DMS79 treated with DMSO at 0.1 percent for 48 hours (cell line): ENCODE measurements at regions not wholly inside any gene's neighbourhood (a gene's known extent, or its start where the extent isn't known, plus 50 kb on each side); places are given as distances from the start of the nearest gene placed in this dataset.

Experiments used
- DNase-seq: peaks from one replicate; lab custom pipeline; 2025; lab: John Stamatoyannopoulos, UW

DNA sequence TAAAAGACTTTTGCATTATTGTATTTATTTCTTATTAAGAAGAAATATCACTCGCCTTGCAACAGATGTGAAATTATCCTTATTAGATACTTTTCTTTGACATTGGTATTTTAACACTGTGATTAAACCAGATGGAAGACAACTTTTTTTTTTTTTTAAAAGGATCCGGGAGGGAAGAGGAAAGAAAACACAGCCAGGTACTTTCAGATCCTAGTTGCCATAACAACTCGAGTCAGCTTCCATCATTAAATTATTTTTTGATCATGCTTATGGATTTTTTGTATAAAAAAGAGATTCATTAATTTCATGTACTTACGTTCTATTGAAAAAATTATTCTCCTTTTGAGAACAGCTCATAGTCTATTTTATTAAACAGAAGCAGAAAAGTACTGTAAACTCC, 515.7 kb downstream of the TBC1D4 start:
- no peak for DNase-seq

DNA sequence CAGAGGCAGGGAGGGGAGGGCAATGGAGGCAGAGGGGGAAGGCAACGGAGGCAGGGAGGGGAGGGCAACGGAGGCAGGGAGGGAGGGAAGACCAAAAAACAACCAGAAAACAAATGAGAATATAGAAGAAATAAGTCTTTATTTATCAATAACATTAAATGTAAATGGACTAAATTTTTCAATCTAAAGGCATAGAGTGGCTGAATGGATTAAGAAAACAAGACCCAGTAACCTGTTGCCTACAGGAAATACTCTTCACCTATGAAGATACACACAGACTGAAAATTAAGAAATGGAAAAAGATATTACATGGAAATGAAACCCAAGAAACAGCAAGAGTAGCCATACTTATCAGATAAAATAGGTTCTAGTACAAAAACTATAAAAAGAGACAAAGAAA, 536.3 kb downstream of the TBC1D4 start:
- no peak for DNase-seq

DNA sequence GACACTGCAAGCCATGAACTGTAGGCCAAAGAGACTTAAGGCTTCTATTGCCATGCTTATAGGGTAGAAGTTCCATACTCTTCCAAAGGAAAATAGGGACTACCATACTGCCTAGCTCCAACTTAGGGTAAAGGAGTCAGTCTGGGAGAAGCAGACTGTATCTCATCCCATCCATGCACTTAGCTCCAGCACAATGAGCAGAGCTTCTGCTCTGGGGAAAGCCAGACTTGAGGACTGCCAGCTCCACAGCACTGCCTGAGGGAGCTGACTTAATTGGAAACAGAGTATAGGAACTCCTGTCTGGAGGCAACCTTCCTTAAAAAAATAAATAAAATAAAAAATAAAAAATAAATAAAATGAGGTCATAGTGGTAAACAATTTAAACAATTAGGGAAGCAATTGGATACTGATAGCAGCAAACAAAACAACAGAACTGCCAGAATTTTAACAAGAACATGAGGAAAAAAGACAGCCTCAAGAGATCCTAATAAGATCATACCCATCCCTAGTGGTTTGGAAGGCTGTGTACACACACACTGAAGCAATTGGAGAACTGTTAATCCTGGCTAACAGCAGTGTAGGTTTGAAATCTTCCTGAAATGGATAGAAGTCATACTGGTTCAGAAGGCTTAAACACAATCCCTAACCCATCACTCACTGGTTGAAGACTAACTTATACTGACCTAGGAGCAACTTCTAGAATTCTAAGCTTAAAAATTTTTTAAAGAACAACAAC, 550.1 kb downstream of the TBC1D4 start:
- DNase-seq = no peak

DNA sequence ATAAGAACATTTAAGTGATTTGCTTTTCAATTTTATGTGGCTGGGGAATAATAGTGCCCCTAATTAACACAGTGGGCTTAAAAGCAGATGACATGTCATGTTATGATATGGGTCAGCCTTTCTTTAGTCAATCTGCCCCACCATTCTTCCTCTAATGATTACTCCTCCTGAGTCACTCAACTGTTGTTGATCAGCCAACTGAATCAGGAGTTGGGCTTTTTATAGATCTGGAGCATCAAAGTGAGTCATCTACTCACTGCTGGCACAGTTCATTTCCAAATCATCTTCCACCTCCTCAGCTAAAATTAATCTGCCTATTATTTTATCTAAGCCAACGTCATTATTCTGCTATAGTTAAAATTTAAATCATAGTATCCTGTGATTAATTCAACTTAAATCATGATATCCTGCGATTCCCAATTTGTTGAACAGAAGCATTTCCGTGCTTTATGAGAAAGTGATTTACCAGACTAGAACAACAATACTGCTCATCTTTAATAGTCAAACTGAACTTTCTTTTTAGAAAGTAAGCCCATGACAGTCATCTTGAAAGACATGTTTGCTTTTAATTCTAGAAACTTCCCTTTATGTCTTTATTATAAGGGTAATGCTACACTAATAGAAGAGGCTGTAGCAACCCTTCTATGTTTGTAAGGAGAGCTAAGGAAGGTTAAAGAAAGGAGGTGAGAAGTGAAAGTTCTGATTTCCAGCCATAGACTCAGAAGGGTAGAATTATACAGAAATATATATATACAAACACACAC, 551.4 kb downstream of the TBC1D4 start:
- no peak for DNase-seq

DNA sequence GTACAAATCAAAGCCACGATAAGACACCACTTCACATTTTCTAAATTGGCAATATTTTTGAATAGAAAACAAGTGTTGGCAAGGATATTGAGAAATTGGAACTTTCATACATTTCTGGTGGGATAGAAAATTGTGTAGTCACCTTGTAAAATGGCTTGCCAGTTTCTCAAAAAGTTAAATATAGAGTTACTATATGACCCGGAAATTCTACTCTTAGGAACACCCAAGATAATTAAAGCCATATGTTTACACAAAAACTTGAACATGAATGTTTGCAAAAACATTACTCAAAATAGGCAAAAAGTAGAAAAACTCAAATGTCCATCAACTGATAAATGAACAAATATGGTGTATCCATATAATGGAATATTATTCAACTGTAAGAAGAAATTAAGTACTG, 552.5 kb downstream of the TBC1D4 start:
- DNase-seq = no peak

DNA sequence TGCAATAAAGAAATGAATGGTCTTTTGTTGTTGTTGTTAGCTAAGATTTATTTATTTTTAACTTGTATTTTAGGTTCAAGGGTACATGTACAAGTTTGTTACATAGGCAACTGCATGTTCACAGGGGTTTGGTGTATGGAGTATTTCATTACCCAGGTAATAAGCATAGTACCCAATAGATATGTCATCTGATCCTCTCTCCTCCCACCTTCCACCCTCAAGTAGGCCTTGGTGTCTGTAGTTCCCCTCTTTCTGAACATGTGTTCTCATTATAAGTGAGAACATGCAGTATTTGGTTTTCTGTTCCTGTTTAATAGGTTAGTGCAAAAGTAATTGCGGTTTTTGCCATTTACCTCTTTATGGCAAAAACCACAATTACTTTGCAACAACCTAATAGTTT, 554.1 kb downstream of the TBC1D4 start:
- DNase-seq = no peak

DNA sequence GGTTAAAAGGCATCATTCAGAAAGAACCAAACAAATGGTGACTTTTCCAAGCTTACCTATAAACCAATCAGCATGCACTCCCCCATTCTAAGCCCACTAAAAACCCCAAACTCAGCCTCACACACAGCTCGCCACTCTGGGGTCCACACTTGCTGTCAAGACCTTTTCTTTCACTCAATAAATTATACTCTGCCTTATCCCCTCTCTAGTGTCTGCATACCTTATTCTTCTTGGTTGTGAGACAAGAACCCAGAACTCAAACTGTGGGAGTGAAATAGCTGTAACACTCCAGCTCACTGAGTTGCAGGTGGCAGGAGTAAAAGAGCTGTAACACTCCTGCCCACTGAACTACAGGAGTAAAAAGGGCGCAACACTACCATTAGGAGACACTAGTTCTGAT, 559.0 kb downstream of the TBC1D4 start:
- DNase-seq = no peak

DNA sequence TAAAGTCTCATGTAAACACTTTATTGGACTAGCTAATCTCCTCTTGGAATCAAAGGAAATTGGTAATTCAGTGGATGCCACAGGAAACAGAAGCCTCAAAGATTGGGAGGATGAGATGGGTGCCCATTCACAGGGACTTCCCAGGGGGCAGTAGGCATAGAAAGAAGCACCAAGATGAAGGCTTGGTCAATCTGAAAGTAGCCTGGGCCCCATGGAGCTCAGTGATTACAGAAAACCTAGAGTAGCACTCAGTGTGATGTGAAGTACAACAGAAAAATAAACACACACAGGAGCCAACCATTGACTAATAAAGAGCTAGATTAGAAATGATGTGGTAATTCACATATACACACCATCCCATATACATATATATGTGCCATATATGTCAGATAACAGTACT, 560.6 kb downstream of the TBC1D4 start:
- DNase-seq = no peak

DNA sequence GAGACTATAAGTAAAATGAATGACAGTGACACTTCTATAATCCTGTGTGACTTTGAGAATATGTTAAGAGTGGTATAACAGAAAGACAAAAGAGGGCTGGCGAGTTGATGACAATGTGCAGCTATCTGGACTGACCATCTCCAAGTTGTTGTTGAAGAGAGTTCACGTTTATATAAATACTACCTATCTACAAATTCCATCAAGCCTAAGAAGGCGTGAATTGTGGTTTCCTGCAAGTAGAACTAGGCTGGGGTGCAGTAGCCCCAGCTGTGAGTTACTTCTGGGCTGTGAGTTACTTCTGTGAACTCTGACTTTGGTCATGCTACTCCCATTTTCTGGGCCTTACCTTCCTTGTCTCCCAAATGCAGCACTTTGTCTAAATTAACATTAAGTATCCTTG, 561.0 kb downstream of the TBC1D4 start:
- DNase-seq = no peak

DNA sequence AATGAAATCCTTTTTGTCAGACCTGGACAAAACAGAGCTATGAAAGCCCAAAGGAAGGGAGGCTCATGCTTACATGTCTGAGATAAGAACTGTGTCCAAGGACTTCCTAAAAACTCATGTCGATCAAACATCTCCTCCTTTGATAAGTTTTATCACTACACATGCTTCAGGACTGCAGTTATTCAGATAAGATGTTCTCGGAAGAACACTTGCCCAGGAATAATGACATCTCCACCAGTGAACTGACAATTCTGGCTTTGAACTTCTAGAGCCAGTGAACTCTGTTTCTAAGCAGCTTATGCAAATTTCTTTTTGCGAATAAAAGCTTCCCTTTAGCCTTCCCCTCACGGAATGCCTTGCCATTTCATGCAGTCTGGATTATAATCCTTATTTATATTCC, 561.6 kb downstream of the TBC1D4 start:
- DNase-seq = no peak

DNA sequence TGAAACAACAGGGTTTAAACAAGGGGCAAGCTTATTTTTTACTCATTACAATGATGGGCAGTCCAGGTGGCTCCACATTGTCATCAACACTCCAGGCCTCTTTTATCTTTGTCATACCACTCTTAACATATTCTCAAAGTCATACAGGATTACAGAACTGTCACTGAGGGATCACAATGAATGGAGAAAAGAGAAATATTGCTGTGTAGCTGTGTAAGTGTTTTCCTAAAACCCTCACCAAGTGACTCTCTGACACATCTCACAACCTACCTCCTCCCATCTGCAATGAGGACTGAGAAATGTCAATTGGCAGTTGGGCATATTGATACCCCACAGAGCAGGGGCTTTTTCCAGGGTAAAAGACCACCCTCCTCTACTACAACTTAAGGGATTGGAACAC, 562.1 kb downstream of the TBC1D4 start:
- no peak for DNase-seq

DNA sequence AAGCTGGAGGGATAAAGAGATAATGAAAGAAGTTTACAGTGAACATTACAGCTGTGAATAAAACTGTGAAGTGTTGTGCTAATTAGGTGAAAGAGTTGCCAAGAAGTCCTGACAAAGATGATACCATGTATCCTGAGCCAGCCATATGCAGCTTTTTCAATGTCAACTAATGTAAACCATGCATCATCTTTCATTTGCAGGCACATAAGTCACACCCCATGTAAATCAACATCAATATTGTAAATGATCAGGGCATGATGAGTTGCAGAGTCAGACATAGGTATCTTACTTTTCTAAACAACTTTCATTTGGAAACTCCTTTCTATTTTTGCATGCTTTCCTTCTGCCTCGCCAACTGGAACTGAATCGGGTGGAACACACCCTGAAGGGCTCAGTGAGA, 569.1 kb downstream of the TBC1D4 start:
- DNase-seq = no peak

DNA sequence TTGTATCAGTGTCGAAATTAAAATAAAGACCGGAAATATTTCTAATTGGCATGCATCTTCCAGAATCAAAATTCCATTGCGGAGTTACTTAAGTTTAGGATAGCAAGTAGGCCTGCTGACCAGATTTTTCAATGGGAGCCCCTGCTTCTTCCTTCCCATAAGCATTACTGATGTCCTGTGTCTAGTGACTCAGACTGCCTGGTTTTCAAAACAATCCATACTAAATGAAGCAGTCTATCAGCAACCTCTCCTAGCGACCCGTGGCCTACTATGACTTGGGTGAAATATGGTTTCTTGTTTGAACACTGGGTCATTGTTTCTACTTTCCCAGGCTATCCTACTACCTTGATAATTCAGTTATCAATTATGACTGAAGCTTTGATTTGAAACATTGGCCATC, 571.6 kb downstream of the TBC1D4 start:
- no peak for DNase-seq

DNA sequence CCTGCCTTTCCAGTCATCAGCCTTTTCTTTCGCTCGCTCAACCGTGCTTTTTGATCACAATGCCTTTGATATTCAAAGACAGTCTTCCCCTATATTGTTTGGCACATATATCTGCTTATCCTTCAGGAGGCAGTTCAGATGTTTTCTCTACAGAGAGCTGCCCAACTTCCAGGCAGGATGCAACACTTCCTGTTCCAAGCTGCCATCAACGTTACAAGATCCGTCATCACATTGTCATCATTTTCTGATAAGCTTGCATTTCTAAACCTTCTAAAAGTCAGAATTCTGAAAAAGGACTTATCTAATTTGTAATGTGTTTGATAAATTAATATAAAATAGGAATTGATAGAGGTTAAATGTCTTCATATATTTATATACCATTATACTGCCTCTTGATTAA, 574.2 kb downstream of the TBC1D4 start:
- no peak for DNase-seq

DNA sequence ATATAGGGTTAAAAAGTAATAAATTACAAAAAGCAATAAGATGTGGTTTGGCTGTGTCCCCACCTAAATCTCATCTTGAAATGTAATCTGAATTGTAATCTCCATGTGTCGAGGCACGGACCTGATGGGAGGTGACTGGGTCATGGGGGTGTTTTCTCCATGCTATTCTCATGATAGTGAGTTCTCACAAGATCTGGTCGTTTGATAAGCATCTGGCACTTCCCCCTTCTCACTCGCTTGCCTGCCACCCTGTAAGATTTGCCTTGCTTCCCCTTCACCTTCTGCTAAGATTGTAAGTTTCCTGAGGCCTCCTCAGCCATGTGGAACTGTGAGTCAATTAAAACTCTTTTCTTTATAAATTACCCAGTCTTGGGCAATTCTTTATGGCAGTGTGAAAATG, 577.4 kb downstream of the TBC1D4 start:
- no peak for DNase-seq

DNA sequence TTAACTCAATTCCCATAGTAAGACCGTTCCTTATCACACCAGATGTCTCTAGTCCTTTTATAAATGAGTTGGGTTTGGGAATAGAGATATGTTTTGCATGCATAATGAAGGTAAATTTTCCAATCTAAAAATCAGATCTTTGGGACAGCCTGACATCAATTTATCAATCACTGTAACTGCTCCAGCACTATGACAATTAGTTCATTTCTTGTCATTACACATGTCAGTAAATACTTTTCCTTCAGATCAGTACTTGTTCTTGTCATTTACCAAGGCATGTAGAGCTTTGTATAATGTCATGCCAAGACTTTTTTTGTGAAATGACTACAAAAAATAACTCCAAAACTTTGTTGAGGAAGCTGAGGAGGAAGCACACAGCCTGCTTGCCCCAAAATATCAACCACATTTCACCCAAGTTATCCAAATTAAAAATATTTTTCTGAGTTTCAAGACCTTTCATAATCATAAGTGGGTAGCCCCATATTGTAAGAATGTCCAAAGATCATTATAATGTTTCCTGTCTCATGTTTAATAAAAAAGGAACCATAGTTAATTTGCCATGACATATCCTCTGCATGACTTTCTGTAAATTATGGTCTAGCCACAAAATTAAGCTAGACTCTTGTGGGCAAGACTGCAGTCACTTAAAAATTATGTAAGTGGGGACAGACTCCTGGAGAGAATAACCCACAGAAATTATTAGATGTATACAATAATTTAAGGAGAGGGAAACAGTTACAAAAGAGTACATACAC, 586.8 kb downstream of the TBC1D4 start:
- DNase-seq = no peak

DNA sequence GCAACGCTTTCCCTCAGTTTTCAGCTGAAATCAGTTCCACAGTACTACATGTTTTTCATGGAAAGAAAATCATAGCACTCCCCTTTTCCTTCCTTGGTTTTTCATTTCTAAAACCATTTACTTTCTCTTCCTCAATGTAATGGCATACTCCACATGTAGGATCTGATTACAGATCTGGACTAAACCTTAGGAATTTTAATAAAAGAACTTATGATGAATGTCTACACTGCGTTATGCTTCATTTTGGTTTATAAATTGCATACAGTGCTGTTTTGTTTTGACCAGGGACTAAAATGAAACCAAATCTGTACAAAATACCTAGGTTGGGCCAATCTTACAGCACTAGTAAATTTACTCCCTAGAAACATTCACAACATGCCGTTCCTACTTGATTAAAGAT, 589.9 kb downstream of the TBC1D4 start:
- no peak for DNase-seq

DNA sequence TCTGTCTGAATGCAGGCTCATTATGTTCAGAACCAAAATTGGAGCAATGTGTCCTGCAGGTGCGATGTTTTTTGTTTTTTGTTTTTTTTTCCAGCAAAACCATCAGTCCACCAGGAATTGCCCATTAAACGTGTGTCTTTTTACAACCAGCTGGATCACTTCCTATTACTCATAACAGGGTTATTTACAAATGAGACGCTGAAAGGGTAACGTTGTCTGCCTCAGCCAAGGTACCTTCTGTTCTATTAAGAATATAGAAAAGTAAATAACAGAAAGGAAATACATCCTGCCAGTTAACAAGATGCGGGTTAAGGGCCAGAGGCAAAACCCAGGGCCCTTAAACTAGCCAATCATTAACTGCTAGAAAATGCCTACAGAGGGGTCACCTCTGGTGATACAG, 590.4 kb downstream of the TBC1D4 start:
- no peak for DNase-seq

DNA sequence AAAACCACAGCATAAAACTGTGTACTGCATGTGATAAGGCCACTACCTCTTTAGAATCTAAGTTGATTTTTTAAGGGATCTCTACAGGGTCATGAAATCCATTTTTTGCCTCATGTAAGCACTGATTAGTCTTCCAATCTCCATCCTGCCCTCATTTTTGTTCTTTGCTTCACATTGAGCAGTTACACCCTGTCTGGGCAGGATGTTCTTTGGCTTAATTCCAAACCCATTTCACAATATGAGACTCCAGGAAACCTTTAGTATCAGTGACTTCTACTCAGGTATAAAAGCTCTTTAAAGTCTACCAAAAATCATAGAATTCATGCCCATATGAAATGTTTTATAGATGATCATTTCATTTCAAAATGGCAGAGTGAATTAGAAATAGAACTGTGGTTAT, 592.6 kb downstream of the TBC1D4 start:
- DNase-seq = no peak

DNA sequence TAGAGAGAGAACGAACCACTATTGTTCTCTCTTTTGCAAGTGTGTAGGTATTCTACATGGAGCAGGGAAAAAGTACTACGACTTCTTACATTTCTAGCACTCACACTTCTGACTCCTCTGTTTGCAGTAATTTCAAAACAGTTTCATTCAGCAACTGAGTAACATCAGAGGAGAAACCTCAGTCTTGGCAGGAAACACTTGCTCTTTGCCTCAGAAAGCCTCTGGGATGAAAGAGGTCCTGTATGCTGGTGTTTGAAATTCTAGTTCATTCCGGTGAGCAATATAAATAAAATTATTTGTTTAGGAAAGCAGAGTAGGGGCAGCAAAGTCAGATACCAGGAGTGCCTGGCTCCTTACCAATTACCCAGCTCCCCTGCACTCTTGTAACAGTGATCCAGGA, 595.5 kb downstream of the TBC1D4 start:
- DNase-seq = no peak

DNA sequence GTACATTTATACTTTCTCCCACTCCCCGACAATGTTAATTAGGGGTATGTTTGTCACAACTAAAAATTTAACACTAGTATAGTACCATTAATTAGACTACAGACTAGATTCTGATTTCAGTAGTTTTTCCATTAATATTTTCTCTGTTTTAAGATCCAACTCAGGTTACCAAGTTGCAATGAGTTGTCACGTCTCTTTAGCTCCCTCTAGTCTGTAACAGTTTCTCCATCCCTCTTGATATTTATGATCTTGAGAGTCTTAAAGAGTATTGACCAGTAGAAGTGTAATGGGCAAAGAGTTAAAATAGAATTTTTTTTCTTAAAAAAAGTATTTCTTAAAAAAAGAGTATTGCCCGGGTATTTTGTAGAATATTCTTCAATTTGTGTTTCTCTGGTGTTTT, 598.1 kb downstream of the TBC1D4 start:
- no peak for DNase-seq

DNA sequence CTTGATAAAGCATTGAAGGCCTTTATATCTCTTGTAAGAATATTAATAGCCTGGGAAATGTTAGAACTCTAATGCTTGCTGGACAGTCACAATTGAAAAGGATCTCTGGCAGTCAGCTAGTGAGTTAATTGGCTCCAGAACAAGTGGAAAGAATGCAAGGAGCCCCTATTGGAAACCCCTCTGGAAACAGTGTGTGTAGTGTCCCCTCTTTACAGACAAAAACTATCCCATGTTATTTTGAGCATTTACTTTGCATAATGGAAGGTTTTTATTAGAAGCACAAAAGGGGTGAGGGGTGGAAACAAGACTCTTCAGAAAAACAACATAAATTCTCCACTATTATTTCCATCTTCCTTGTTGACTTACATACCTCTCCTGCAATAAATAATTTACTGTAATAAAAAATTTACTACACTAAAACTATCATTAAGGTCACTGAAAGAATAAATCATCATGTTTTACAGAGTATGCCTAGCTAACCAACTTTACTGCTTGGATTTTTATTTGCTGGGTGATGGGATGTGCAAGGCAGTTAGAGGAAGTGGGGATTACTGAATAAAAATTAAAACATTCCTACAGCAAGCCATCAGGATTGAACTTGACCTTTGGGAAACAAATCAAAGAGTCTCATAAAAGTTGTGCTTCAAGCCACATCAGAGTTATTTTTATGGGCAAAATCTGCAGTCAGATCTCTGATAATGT, 610.4 kb downstream of the TBC1D4 start:
- DNase-seq = no peak

DNA sequence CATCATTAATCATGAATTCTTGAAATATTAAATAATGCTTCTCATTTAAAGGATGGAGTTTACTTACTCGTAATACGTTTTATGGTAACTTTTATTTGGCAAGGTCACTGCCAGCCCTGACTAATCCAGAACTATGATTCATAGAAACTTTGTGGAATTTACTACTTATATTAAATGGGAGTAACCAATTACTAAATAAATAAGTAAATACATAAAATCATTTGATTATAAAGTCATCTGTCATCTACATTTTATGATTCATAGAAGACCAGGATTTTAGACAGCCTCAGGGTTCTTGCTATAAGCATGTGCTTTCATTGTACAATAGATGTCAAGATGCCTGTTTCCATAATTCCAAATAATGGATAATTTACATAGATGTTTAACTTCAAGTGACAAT, 611.1 kb downstream of the TBC1D4 start:
- DNase-seq = no peak
